ENCODE measurements at regions not wholly inside any gene's neighbourhood (a gene's known extent, or its start where the extent isn't known, plus 50 kb on each side); places are given as distances from the start of the nearest gene placed in this dataset.
"Not testable (repeated sequence)": the region's sequence is repeated elsewhere in the genome, so short reads cannot be mapped to it uniquely, and the experiment has no call there.

- no peak for DNase-seq
These were observed 98.3 kb downstream of the BACH1 start for GRCh38 chr21:29396951-29397455.

GRCh38 chr21:29403301-29403700 is 104.6 kb downstream of the BACH1 start:
- no peak for DNase-seq

DNA sequence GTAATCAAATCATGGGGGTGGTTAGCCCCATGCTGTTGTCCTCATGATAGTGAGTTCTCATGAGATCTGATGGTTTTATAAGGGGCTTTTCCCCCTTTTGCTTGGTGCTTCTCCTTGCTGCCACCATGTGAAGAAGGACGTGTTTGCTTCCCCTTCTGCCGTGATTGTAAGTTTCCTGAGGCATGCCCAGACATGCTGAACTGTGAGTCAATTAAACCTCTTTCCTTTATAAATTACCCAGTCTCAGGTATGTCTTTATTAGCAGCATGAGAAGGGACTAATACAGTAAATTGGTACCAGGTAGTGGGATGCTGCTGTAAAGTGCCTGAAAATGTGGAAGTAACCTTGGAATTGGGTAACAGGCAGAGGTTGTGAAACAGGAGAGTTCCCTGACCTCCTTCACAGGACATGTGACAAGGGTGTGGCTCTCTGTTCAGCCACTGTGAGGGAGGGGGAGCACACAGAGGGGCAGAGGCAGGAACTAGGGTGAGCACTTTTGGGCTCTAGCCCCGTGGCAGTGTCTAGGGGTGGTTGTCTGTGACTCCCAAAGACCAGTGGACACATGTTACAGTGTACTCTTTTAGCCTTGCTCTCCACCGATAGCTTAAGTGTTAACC is 105.3 kb downstream of the BACH1 start:
- no peak for DNase-seq

- DNase-seq: no peak
These were observed 106.9 kb downstream of the BACH1 start for GRCh38 chr21:29405503-29406122.

DNA sequence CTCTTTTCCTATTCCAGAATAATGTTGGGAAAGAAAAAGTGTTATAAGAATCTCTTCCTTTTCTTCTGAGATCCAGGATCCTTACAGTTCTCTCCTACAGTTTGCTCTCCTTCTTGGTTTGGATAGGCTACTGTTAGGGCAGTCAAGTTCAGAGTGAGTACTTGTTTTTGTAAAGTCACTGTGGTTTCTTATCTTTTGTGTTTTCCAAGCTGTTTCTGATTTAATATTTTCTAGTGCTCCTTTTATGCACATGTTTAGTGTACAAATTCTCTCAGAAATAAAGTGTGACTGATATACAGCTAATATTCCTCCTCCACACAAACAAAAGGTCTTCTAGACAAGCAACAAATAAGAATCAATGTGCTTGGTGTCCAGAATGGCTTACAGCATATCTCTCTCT is 107.7 kb downstream of the BACH1 start:
- DNase-seq: no peak

- no peak for DNase-seq
These were observed 108.8 kb downstream of the BACH1 start for GRCh38 chr21:29407571-29407970.

DNA sequence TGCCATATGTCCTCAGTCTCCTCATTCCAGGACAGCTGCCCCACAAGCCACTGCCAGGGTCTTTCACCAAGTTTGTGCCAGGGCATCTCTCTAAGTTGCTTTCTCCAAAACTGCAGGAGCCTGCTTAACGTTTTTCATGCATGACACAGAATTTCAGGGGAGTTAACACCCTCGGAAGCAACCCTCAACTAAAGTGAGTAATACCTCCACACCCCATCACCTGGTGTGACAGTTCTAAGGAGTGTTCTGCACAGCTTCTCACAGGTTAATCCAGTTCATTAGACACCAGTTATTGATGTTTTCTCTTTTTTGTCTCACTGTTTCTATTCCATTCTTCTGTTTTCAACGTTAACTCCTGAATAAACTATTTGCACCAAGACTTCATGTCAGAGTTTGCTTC is 115.0 kb downstream of the BACH1 start:
- DNase-seq: no peak

DNA sequence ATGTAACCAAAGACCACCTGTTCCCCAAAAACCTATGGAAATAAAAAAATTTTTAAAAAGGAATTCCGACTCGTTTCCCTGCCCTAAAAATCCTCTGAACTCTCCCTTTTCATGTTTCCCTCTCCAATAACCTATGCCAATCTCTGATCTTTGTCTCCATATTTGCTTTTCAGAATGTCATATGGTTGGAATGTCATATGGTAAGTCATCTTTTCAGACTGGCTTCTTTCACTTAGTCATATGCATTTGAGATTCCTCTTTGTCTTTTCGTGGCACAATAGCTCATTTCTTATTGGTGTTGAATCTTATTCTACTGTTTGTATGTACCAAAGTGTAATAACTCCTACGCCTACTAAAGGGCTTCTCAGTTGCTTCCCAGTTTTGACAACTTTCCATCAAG is 117.5 kb downstream of the BACH1 start:
- no peak for DNase-seq

- DNase-seq: no peak
These were observed 120.1 kb downstream of the BACH1 start for GRCh38 chr21:29418813-29419212.

DNA sequence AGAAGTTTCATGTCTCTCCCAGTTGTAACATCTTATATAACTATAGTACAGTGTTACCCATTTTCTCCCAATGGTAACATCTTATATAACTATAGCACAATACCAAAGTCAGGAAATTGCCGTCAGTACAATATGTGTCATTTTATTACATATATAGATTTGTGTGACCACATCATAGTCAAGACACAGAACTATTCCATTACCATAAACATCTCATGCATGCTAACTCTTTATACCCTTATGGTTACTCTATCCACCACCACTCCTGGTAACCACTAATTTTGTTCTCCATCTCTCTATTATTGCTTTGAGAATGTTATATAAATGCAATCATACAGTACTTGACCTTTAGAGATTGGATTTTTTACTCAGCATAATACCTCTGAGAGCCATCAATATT is 120.7 kb downstream of the BACH1 start:
- DNase-seq: no peak

DNA sequence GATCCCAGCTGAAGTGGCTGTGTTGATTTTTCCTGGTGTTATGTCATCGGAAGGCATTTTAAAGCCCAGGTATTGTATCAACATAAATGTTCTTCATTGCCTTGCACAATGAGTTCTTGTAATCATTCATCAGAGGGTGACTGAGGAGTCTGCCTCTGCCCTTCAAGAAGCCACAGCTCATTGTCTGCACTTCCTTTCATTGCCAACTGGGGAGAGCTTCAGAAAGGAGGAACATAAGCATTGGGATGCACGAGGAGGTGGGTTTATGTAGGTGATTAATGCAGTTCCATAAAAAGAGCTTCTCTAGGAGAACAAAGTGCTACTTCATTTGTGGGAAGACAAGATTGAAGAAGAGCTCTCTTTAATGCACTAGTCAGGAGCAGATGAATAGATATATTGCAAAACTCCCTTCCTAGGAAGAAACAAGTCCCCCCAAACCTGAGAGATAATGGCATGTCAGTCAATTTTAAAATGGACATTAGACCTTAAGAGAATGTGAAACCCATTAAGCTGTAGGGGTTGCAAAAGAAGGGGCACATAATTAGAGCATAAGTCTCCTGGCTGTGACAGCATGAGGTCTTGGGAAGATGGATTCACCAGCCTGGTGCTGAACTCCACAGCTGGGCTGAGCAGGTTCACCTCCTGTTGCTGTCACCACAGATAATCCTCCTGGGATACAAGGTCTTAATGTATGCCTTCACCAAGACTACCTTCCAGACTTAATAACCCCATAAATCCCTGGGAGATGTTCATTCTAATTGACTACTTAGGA is 124.6 kb downstream of the BACH1 start:
- DNase-seq: no peak

GRCh38 chr21:29424728-29425127 is 126.0 kb downstream of the BACH1 start:
- DNase-seq: no peak

DNA sequence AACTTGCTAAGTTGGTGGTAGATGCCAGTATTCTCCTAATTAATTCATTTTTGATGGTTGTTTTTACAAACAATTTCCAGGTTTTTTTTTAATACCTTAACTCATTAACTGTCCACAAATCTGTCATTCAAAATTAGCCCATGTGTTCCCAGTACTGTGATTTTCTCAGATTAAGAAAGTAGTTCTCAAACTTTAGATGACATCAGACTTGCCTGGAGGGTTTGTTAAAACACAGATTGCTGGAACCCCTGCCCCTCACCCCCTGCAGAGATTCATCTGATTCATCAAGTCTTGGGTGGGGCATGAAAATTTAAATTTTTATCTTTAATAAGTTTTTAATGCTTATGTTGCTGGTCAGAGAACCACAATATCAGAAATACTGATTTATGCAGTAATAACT is 130.5 kb downstream of the BACH1 start:
- no peak for DNase-seq

- DNase-seq: no peak
These were observed 131.3 kb downstream of the BACH1 start for GRCh38 chr21:29430030-29430429.

- DNase-seq: no peak
These were observed 131.9 kb downstream of the BACH1 start for GRCh38 chr21:29430576-29430975.

DNA sequence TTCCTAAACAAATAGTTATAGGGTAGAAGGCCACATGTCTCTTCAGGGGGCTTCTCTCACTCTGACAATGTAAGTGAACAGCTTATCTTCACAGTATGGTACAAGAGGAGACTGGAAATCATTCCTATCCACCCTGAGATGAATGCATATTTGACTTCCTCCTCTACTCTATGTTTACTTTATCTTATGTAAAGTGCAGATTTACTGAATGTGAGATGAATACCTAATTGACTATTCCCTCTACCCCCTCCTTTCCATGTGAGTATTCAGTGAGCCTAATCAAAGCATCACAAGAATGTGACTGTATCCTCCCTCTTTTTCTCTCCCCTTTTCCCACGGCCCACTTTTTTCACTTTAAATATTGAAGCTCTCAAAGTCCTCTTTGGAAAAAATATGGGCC is 132.5 kb downstream of the BACH1 start:
- DNase-seq: no peak

- no peak for DNase-seq
These were observed 133.0 kb downstream of the BACH1 start for GRCh38 chr21:29431680-29432079.

GRCh38 chr21:29433366-29434059 is 134.8 kb downstream of the BACH1 start:
- DNase-seq: no peak

DNA sequence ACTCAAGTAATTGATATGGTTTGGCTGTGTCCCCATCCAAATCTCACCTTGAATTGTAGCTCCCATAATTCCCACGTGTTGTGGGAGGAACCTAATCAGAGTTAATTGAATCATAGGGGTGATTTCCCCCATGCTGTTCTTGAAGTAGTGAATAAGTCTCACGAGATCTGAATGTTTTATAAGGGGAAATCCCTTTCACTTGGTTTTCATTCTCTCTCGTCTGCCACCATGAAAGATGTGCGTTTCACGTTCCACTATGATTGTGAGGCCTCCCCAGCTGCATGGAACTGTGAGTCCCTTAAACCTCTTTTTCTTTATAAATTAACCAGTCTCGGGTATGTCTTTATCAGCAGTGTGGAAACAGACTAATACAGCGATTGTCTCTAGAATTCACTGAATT is 135.4 kb downstream of the BACH1 start:
- no peak for DNase-seq

DNA sequence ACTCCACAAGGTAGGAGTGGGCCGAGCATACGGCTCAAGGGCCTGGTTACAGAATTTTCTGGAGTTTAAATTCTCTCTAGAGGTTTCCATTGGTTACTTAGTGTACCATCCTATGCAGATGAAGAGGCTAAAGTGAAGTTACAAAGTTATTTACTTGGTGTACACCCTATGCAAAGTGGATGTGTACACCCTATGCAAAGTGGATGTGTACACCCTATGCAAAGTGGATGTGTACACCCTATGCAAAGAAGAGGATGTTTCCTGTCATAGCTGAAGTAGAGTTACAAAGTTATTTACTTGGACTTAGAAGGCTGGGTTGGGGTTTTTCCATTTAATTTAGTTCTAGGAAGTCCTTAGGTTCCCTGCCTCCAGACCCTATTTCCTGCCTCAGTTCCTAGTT is 136.3 kb downstream of the BACH1 start:
- DNase-seq: not testable (repeated sequence)

- DNase-seq: peak; percentile 37
These were observed 137.4 kb downstream of the BACH1 start for GRCh38 chr21:29436143-29436542.

DNA sequence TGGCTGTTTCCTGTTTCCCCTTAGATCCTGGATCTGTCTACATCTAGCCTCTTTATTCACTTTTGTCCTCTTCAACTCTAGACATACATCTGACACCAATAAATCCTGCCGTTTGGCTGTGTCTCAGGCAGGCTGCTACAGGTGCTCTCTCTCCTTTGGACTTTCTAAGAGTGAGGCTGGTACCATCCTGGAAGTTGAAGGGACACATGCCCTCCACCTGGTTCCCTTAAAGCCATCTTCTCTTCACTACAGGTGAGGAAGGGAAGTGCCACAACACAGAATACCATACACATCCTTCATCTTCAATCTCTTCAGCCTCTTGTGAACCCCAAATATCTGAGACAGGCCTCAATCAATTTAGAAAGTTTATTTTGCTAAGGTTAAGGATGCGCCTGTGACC is 137.9 kb downstream of the BACH1 start:
- no peak for DNase-seq

DNA sequence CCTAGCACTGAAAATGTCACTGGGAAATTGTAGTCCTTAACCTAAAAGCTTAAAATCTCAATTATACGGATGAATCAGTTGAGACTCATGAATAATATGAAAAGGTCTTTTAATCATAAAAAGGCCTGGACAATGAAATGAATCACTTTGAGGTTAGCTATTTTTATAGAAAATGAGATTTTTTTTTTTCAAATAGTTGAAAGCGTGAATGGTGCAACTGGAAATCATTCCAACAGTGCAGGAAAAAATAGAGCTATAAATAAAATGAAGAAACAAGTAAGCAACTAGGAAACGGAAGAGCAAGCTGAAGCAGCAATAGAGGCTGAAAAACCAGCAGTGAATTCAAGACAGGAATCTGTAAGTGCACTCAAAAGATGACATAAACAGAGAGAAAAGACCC is 142.9 kb downstream of the BACH1 start:
- no peak for DNase-seq

Data from stimulated activated CD8-positive, alpha-beta memory T cell treated with anti-CD3 and anti-CD28 coated beads, Interleukin-4, amount 100 ng/mL, for 48 hours (primary cell).